SKM-1 (cell line): ENCODE measurements at regions not wholly inside any gene's neighbourhood (a gene's known extent, or its start where the extent isn't known, plus 50 kb on each side); places are given as distances from the start of the nearest gene placed in this dataset.

ENCODE experiments used
- DNase-seq: peaks from one replicate; lab custom pipeline; 2025; ENCODE audit not compliant: unreplicated experiment; lab: John Stamatoyannopoulos, UW

DNA sequence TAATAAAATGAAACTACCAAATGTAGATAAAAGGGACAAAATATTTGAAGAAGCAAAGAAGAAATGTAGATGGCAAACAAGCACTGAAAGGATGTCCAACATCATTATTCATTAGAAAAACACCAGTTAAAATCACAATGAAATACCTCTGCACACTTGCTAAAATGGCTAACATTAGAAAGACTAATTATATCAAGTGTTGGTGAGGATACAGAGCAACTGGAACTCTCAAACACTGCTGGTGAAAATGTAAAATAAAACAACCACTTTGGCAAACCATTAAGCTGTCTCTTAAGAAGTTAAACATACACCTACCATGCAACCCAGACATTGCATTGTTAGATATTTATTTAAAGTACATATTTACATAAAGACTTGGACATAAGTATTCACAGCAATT lies 138.6 kb upstream of the FGGY start:
- DNase-seq, result no peak

GRCh38 chr1:59159557-59160203 lies 137.2 kb upstream of the FGGY start:
- no peak for DNase-seq

DNA sequence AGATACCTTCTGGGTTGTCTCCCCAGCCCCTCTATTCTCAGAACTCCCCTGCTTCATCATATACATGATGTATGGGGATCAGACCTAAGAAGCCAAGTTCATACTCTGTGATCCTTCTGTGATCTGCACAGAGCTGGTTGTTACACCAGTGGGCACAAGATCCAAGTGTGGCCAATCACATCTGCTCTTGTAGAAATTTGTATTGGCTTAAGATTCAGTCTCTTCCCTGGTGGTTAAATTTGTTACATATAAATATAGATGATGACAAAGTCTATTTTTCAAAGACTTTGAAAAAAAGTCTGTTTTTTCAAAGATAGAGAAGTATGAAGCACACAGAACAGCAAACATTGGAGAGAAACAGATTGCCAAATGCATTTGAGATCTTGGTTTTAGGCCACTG lies 135.8 kb upstream of the FGGY start:
- DNase-seq, result no peak

- no peak for DNase-seq
Observed at GRCh38 chr1:59162665-59163064, 134.2 kb upstream of the FGGY start.

DNA sequence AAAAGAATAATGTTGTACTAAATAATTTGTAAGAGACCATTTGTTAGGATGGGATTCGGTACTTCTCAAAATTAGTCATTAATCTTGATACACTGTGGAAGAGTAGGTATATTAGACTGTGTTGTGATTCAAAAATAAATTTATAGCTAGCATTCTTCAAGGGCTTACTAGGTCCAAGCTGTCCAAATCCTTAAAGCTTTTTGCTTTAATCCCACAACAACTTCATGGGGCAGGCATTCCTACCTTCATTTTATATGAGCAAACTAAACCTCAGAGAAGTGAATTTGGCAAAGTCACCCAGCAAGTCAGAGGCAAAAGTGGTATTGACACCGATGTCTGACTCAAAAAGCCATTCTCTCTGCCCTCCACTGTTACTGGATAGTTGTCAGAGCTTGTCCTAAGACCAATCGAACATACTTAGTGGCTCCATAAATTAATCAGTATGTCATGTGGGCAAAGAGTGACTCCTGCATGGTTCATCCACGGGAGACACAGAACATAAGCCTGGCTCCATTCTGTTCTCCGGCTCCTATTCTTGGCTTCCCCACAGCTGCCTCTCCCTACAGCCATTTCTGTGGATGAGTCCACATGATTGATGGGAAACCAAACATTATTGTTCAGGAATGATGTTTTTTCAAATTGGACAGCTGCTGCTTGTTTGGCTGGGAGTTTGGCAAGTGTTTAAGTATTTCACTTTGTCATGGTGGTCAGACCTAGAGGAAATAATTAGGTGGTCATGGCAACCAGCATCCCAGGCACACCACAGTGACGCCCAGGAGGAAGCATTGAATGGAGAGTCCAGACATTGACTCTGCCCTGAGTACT lies 133.4 kb upstream of the FGGY start:
- no peak for DNase-seq

GRCh38 chr1:59164371-59164770 lies 132.5 kb upstream of the FGGY start:
- DNase-seq, result no peak

GRCh38 chr1:59165353-59165752 lies 131.5 kb upstream of the FGGY start:
- DNase-seq, result no peak

DNA sequence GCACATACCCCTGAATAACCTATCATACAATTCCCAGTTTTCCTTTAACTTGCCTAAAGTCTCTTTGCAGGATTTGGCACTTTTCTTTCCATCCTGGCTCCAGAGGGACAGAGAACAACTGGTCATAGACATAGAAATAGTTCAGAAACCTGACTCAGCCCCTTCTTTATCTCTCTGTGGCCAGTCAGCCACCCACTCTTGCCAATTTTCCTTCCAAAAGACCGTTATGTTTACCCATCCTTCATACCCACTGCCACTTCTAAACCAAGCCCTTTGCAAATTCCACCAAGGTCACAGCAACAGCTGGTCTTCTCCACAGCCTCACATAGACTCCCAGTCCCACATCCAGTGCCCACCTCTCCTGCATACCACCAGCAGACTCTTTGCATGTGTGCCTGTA lies 127.2 kb upstream of the FGGY start:
- no peak for DNase-seq

- no peak for DNase-seq
Observed at GRCh38 chr1:59170659-59171058, 126.2 kb upstream of the FGGY start.

DNA sequence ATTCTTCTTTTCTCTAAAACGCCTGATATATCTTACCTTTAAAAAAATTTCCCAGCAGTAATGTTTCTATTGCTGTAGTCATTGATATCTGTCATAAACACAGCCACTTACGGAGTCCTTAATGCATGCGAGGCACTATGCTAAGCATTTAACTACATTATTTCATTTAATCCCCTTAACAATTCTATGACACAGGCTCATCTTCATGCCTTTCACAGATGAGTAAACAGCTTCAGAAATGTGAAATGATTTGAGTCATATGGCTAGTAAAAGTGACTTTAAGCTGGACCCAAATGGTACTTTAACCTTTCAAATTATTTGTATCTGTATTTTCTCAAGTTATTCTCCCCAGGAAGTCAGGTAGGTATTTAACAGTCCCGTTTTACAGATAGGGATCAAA lies 125.1 kb upstream of the FGGY start:
- no peak for DNase-seq

GRCh38 chr1:59172693-59173092 lies 124.2 kb upstream of the FGGY start:
- no peak for DNase-seq

- no peak for DNase-seq
Observed at GRCh38 chr1:59173721-59174120, 123.2 kb upstream of the FGGY start.

- no peak for DNase-seq
Observed at GRCh38 chr1:59176471-59176870, 120.4 kb upstream of the FGGY start.

GRCh38 chr1:59177756-59178155 lies 119.1 kb upstream of the FGGY start:
- DNase-seq, result no peak

GRCh38 chr1:59178339-59179187 lies 118.3 kb upstream of the FGGY start:
- DNase-seq, result no peak

DNA sequence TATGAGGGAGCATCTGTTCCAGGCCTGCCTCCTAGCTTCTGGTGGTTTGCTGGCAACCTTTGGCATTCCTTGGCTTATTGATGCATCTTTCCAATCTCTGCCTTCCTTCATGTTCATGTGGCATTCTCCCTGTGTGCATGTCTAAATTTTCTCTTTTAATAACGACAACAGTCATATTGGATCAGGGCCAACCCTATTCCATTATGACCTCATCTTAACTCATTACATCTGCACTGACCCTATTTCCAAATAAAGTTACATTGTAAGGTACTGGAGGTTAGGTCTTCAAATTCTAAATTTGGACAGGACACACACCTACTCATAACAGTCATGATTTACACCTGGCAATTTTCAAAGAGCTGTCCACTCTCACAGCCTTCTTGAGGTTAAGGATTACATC lies 117.2 kb upstream of the FGGY start:
- no peak for DNase-seq

DNA sequence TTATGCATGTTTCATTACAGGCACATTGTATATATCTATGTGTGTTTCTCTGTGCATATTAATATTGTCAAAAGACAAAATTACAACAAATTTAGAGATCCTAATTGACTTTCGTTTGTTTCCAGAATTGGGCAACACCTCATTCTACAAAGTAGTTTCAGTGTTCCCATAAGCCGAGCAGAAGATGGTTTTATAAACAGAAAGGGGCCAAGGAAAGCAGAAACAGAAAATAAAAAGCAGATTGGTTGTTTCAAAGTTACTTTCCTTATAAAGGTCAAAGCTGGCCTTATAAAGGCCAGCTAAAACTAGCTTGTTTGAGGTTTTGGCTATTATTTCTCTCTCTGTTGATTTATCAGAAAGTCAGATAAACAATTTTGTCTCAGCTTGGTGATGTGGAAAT lies 116.2 kb upstream of the FGGY start:
- DNase-seq, result no peak

DNA sequence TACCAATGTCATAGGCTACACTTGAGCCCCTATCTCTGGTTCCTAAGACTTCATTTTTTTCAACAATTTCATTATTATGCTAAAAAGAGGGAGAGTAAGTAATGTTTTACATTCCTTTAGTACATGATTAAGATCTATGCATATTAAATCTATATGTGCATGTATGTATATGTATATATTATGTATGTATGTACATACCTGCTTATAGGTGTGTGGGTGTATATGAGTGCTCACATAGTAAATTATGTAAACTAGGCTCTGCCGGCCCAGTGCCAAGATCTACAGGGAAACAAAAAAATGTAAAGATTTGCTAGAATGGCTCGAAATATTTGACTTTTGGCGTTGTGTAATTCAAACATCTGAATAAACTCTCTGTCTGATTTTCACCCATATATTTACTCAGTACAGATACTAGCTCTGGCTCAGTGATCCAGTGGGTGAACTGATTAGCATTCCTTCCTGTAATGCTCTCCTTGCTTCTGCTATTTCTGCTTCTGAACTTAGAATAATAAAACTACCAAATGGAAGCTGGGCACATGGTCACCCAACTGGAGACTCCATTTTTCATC lies 113.1 kb upstream of the FGGY start:
- DNase-seq, result no peak

GRCh38 chr1:59184365-59184905 lies 112.5 kb upstream of the FGGY start:
- no peak for DNase-seq

DNA sequence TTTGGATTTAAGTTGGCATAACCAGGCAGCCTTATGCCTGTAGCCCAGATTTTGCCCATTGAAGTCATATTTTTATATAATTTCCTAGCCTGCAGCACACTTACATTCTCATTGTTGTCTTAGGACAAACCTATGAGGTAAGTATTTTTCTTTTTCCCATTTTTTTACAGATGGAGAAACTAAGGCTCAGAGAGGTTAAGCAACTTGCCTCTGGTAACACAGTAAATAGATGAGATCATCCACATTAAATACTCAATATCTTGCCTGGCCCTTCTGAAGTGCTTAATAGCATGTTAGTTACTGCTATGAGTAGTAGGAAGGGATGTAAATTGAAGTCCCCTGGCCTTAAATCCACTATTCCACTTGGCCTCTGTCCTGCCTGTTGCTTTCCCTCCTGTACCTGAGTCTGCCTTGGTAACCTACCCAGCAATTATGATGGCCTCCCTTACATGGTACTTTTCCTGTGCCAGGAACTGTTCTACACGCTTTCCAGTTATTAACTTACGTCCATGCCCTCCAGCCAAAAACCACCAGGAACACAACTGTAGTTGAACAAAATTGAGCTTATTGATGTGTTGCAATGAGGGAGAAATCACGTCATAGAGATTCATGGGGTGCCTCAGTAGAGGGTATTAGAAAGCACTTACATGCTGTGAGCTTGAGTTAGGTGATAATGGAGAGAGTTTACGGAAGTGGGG lies 111.6 kb upstream of the FGGY start:
- DNase-seq, result no peak

DNA sequence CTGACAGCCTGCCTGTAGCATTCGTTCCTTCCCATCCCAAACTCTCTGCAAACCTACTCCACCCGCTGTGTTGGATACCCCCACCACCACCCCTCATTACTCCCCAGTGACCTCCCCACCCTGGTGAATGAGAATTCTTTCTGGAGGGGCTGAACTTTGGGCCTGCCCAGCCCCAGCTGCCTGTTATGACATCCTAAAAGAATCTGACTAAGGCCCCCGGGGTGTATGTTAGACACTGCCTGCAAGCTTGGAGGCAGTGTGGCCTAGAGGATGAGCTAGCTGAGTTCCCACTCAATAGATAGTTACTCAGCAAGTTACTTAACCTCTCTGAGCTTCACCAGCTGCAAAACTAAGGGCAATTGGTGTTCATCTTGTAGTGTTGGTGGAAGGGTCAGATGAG lies 110.2 kb upstream of the FGGY start:
- no peak for DNase-seq
